ENCODE measurements at regions not wholly inside any gene's neighbourhood (a gene's known extent, or its start where the extent isn't known, plus 50 kb on each side); places are given as distances from the start of the nearest gene placed in this dataset.

GRCh38 chr1:38289034-38289433 is 242.4 kb upstream of the POU3F1 start:
- no peak for TF ChIP-seq CTCF (IDR thresholded peaks at IDR 0.05; ENCODE audit: extremely low read depth in 1 of 2, insufficient read depth in 1 of 2, low read depth in 1 of 2, low read length in 2 of 2)
- no peak for TF ChIP-seq FOS (IDR thresholded peaks at IDR 0.05; ENCODE audit: borderline replicate concordance, insufficient read depth, low read length)
- no peak for TF ChIP-seq POLR2AphosphoS5 (IDR thresholded peaks at IDR 0.05; ENCODE audit: insufficient read depth, low read depth, low read length)
